ENCODE measurements at regions not wholly inside any gene's neighbourhood (a gene's known extent, or its start where the extent isn't known, plus 50 kb on each side); places are given as distances from the start of the nearest gene placed in this dataset.

DNA sequence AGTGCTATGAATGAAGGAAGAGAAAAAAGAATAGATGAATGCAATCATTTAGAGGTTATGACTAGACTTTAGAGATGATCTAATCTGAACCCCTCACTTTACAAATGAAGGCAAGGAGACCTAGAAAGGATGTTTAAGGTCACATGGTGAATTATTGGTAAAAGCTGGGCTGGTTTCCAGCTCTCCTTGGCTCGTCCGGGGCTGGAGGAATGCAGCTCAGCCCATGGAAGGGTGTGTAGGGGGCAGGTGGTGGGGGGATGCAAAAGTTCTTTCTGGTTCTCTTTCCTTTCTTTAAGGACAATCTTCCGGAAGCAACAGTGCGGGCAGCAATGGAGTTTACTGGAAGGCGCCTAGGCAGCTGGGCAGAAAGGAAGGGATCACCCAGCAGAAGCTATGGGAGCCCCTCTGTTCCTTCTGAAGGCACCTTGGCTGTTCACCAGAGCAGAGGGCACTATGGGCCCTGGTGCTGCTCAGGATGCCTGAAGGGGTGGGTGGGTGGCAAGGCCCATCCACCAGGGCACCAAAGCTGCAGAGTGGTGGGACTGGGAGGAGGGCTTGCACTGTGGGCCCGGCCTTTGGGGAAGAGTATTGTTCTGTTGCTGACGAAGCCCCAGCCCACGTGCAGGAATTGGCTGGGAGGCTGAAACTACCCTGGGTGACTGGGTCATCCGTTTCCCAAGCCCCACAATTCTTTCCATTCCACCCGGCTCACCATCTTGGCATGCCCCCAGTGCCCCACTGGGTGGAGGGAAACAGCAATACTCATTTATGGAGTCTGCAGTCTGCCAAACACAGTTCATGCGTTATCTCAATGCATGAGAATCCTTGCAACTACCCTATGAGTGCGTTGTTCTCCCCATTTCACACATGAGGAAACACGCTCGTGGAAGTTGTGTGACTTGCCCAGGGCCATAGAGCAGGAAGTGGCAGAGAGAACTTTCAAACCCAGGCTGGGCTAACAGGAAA, 78.2 kb downstream of the IRF2BPL start:
- DNase-seq (ENCODE audit: extremely low read depth, low read depth, low spot score) = no peak

DNA sequence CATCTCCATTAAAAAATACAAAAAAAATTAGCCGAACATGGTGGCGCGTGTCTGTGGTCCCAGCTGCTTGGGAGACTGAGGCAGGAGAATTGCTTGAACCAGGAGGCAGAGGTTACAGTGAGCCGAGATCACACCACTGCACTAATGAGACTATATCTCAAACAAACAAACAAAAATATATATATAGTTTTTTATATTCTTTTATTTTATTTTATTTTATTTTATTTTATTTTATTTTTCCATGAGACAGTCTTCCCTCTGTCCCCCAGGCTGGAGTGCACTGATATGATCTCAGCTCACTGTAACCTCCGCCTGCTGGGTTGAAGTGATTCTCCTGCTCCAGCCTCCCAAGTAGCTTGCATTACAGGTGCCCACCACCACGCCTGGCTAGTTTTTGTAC, 79.5 kb downstream of the IRF2BPL start:
- DNase-seq (ENCODE audit: extremely low read depth, low read depth, low spot score) = no peak

DNA sequence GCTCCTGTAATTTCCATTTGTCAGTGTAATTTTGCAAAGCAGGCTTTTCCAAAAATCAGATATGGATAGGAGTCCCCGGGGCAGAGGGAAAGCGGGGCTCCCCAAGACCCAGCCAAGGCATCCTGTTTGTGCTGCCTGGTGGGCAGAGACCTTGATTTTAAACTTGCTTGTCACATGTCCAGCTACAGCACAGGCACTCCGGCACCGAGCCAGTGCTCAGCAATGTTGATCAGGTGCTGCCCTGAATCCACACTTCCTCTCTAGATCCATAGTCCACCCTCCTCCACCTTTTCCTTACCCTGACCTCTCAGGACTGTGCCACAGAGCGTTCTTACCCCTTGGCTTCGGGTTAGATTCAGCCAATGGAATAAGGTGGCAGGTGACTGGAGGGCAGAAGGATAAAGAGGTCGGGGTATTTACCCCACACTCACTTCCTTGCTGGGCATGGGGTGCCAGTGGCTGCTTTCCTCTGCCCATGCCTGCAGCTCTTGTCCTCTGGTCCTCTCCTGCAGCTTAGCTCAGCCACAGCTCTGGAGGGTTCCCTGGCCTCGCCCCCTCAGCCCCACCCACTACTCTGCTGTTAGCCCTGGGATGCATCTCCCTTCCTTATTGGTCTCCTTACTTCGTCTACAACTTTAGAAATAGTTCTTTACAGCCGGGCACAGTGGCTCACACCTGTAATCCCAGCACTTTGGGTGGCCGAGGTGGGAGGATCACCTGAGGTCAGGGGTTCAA, 80.1 kb downstream of the IRF2BPL start:
- DNase-seq (ENCODE audit: extremely low read depth, low read depth, low spot score) = no peak

DNA sequence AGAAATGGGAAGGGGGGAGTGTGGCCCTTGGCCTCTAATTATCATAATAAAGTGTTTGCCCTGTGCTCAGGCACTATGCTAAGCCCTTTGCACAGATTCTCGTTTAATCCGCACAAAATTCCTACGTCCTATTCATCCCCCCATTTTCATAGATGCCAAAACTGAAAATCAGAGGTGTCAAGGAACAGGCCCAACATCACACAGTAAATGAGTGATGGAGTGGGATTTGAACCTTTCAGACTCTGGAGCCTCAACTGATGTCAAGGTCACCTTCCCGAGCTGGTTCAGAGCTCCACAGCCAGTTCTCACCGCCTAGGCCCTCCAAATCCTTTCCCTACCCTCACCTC, 80.7 kb downstream of the IRF2BPL start:
- no peak for DNase-seq (ENCODE audit: extremely low read depth, low read depth, low spot score)

DNA sequence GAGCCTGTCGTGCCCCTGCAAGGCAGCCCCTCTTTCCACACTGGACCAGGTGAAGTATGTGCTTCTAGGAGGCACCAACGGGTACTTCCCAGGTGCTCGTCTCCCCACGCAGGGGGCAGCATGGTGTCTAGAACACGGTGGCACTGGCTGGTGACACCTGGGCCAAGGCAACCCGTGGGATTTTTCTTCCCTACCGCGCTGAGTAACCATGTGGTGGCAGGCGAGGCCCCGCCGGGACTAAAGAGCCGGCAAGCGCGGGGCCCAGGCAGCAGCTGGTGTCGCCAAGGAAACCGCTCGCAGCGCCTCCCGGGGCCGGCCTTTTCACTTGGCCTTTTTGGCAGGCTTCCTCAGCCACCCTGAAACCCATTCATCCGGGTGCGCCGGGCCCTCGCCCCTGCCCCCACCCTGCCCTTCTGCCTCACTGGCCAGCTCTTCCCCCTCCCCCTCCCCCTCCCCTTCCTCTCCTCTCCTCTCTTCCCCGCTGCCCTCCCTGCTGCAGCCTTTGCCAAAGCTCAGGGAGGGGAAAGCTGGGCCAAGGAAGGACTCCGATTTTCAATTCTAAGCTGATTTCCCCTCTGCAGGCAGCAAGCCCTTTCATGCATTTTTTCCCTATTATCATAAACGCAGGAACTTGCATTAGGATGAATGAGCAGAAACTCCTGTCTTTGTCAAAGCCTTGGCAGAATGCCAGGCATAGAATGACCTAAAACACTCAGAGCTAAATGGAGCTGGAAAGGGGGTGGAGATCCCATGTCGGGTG, 81.2 kb downstream of the IRF2BPL start:
- DNase-seq (ENCODE audit: extremely low read depth, low read depth, low spot score) = peak; percentile 77

DNA sequence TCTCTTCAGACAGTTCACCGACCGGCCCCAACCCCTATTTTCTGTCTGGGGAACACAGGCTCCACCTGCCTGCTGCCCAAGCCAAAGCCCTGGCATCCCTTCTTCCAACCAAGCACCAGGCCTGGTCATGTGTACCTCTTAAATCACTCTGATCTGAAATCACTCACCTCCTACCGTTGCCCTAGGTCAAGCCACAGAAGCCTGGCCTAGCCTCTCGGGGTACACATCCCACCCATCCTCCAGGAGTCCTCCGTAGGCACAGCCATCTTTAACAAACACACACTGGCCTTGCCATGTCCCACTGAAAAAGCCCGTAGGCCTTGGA, 81.8 kb downstream of the IRF2BPL start:
- DNase-seq (ENCODE audit: extremely low read depth, low read depth, low spot score) = no peak

DNA sequence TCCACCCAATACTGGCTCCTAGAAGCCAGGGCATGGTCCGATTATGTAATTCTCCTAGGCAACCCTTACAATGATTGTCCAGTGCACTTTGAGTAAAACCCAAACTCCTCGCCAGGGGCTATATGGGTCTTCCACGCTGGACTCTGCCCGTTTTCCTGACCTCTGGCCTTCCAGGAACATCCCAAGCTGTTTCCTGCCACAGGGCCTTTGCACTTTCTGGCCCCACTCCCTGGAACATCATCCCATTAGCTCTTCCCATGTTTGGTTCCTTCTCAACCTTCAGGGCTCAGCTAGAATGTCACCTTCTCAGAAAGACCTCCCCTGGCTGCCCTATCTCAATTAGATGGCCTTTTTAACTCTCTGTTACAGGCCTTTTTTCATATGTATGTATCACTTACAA, 85.4 kb downstream of the IRF2BPL start:
- DNase-seq (ENCODE audit: extremely low read depth, low read depth, low spot score) = no peak

DNA sequence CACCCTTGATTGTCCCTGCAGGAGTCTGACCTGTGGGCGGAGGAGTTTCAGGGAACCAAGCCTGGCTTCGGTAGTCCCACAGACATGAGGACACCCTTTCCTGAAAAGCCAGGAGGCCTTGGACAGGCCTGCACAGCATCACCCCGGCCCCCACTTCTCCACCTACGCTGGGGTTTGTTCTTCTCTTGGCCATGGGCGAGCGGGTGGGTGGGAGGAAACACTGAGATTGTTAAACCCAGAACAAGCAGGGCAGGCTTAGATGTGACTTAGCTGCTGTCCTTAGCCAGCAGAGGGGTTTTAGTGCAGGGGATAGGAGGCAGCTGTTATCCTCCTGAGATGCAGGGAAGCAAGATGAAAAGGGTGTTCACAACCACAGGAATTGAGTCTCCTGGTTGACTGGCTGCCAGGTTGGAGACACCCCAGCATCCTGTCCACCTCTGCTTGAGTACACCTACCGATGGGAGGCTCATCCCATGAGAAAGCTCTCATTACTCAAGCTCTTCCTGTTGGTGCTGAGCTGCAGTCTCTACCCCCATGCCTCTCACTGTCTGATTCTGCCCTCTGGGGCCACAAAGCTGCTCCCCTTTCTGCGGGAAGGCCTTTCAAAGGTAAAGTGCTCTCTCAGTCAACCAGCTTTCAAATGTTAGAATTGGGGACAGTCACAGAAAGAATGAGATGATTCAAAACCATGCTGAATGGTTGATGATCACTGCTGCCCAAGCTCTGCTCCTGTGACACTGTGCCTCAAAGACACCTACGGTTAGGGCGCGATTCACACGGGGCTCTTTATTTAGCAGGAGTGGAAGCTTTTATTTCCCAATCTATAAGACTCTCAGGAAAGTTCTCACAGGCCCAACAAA, 86.3 kb downstream of the IRF2BPL start:
- no peak for DNase-seq (ENCODE audit: extremely low read depth, low read depth, low spot score)

DNA sequence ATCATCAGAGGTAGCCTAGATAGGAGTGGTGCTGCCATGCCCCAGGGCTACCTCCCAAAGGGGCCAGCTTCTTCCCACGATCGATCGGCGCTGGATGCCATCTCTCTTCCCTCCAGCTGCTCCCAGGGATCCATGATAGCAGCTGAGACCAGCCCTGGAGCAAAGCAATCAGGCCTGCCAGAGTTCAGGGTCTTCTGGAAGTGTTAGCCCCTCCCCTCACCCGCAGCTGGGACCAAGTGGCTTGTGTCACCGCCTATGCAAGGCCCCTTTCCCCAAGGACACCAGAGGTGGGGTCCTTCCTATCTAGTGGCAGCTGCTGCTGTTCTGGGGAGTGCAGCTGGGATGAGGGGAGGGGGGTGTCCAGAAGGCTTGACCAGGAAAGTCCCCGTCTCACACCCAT, 87.0 kb downstream of the IRF2BPL start:
- no peak for DNase-seq (ENCODE audit: extremely low read depth, low read depth, low spot score)

DNA sequence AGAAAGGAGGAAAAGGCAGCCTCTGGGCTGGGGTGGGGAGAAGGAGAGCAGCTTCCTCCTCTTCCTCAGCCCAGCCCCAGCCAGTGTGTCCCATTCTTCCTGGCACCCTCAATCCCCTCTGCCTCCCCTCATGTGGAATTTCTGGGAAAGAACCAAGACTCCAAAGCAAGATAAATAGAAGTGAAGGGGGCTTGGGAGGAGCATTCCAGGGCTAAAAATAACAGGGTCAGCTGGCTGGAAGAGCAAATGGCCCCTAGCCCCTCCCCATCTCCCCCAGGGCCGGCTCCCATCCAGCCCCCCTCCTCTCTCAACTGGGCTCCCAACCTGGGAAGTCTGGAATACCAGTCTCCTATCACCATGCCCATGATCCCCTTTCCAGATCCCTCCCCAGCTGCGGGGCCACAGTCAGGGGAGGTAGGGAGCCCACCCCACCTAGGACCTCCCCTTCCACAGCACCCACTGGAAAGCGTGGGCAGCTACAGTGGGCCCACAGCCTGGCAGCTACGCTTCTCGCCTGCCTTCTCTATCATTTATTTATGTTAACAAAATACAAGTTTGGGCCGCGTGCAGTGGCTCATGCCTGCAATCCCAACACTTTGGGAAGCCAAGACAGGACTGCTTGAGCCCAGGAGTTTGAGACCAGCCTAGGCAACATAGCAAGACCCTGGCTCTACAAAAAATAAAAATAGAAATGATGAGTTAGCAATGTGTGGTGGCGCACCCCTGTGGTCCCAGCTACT, 88.3 kb downstream of the IRF2BPL start:
- no peak for DNase-seq (ENCODE audit: extremely low read depth, low read depth, low spot score)

DNA sequence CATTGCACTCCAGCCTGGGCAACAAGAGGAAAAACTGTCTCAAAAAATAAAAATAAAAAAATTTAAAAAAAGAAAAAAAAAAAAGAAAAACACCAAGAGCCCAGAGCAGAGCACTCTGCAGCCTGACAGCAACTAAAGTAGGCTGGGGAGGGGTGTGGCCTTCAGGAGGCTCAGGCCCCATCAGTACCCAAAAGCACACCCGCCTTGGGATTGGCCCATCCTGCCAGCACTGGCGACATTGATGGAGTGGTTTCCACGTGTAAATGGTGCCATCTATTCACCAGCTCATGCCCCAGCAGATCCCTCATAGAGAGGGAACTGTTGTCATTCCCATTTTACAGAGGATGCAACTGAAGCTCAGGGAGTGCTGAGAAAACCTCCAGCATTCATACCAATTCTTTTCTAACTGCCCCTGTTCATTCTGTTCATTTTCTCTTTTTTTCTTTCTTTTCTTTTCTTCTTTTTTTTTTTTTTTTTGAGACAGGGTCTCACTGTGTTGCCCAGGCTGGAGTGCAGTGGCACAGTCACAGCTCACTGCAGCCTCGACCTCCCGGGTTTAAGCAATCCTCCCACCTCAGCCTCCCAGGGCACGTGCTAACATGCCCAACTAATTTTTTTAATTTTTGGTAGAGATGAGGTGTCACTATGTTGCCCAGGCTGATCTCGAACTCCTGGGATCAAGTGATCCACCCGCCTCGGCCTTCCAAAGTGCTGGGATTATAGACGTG, 89.3 kb downstream of the IRF2BPL start:
- no peak for DNase-seq (ENCODE audit: extremely low read depth, low read depth, low spot score)

DNA sequence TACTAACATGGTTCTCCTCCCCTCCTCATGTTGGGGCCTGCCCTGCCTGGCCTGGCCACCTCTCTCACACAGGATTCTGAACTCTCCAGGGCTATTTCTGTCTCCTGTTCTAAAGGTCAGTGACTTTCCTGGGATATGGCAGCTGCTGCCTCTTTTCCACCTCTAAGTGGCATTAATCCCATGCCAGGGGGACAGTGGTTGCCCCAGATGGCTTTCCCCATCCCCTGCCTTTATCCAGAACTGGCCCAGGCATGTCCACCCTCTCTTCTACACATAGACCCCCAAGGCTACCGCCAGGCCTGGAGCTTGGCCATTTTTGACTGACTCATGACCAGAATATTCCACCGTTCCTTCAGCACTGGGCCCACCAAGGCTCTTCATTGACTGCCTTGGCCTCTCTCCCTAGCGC, 90.4 kb downstream of the IRF2BPL start:
- DNase-seq (ENCODE audit: extremely low read depth, low read depth, low spot score) = no peak

DNA sequence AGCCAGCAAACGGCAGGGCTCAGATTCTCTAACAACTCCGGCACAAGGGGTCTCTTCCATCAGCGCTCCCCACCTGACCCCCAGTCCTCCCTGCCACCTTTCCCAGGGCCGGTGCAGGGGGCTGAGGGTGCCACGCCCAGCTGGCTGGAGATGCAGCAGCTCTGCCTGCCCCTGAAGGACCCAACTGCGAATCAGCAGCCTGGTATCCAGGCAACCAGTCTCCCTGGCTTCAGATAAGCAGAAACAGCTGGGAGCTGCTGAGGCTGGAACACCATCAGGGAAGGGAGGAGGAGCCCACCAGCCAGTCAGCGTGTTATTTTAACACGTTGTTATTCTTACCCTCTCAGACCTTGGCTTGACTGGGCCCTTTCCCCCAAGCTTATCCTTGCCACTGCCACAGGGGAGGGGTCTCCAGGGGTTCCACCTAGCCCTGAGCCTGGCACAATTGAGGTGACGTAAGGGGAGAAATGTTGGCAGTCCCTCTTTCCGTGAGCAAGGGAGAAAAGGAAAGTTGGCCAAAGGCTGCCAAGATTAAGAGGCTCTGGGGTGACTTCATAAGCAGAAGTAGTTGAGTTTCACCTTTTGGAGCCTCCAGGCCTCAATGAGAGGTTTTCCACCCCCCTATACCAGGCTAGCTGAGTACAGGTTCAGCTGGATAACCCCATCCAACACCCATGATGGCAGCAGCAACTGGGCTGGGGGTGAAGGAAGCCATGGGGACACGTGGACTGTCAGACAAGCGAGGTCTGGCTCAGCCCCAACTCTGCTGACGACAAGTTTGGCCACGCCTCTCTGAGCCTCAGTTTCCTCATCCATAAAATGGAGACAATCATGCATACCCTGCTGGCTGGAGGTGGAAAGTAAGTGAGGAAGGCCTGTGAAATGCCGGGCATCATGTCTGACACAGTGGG, 91.1 kb downstream of the IRF2BPL start:
- DNase-seq (ENCODE audit: extremely low read depth, low read depth, low spot score) = no peak

DNA sequence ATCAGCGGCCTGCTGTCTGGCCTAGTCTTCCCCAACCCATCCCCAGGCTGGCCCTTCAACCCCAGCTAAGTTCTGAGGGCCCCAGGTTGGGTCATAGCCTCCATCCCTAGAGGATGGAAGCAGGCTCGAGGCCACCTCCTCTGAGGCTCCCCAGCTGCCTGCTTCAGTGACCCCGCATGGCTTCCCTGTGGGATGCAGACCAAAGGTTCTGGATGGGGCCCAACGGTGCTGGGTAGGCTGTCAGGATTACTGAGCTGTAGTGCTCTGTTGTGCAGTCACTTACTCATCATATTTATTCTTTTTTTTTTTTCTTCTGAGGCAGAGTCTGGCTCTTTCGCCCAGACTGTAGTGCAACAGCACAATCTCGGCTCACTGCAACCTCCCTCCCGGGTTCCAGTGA, 92.0 kb downstream of the IRF2BPL start:
- DNase-seq (ENCODE audit: extremely low read depth, low read depth, low spot score) = no peak

DNA sequence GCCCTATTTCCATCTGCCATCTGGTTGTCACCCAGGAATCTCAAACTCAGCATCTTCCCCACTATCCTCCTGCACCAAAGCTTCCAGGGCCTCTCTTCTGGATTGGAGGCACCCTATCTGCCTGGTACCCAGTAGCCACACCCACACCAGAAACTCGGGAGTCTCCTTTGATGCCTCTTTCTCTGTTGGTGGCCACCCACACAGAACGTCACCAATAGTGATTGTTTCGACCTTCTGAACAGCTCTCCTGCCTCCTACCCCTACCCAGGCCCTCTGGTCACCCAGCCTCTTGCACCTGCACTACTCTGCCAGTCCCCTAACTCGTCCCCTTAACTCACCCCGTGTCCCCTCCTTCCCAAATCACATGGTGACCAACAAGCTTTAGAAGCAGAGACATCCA, 95.0 kb downstream of the IRF2BPL start:
- DNase-seq (ENCODE audit: extremely low read depth, low read depth, low spot score) = no peak

DNA sequence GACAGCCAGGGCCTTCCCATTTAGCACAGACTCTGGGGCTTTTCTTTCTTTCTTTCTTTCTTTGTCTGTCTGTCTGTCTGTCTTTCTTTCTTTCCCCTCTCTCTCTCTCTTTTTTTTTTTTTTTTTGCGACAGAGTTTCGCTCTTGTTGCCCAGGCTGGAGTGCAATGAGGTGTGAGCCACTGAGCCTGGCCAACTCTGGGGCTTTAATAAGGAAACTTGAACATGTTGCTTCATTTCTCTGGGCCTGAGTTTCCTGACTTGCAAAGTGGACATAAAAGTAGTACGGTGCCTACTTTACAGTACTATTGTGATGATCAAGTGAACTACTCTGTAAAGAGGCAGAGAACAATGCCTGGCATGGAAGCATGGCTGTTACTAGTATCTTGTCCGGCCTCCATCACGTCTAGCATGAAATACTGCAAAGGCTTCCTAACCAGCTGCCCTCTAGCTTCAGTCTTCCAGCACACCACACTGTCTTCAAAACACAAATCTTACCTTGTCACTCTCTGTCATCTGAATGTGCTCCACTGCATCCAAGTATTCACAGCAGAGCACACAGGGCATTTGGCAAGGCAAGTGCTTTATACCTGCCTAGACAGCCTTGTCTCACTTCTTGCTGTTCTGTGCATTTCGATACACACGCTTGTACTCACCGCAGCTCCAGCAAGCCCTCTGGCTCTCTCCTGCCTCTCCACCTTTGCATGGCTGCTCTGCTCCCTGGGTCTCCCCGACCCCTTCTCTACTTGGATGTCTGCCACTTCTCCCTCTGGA, 96.7 kb downstream of the IRF2BPL start:
- DNase-seq (ENCODE audit: extremely low read depth, low read depth, low spot score) = no peak

DNA sequence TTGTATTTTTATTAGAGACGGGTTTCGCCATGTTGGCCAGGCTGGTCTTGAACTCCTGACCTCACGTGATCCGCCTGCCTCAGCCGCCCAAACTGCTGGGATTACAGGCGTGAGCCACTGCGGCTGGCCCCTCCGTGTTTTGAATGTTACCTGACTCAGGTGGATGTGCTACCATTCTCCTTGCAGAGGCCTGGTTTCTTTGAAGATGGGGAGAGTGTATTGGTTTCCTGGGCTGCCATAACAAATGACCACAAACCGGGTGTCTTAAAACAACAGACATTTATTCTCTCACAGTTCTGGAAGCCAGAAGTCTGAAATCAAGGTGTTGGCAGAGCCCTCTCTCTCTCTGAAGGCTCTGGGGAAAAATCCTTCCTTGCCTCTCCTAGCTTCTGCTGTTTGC, 98.0 kb downstream of the IRF2BPL start:
- DNase-seq (ENCODE audit: extremely low read depth, low read depth, low spot score) = no peak

DNA sequence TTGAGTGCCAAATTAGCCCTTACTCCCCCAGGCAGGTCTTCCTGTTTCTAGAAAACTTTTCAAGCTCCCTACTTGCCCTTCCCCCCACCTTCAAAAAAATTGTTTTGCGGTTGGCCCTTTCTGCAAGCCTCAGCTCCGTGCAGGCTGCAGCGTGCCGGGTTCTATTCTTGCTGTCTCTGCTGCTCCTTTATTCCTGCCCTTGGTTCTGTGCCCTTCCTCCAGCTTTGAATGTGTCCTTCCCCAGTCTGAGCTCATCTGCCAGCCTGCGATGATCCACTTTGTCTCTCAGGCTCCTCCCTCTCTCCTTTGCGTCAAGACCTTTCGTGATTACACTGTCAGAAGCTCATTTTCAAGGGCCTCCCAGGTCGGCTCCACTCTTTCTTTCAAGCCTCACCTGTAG, 98.6 kb downstream of the IRF2BPL start:
- no peak for DNase-seq (ENCODE audit: extremely low read depth, low read depth, low spot score)

All from glomerular endothelial cell (primary cell).